ENCODE measurements at regions not wholly inside any gene's neighbourhood (a gene's known extent, or its start where the extent isn't known, plus 50 kb on each side); places are given as distances from the start of the nearest gene placed in this dataset.
"Not testable (repeated sequence)": the region's sequence is repeated elsewhere in the genome, so short reads cannot be mapped to it uniquely, and the experiment has no call there.

- no peak for DNase-seq (ENCODE audit: missing footprints)
- intact Hi-C loops (cut with DNase I), result no loop called here
- ATAC-seq, result no peak
Observed at GRCh38 chr15:54803134-54803808, 393.5 kb downstream of the RSL24D1 start.

GRCh38 chr15:54792526-54792925, 404.2 kb downstream of the RSL24D1 start:
- intact Hi-C loops (cut with DNase I), result no loop called here
- DNase-seq (ENCODE audit: missing footprints), result no peak
- no peak for ATAC-seq

- ATAC-seq (no peak), DNase-seq (ENCODE audit: missing footprints) (no peak)
- intact Hi-C loops (cut with DNase I), result no loop called here
Observed at GRCh38 chr15:54790693-54791092, 406.0 kb downstream of the RSL24D1 start.

- no peak for ATAC-seq
- intact Hi-C loops (cut with DNase I), result no loop called here
Observed at GRCh38 chr15:54789376-54789775, 407.4 kb downstream of the RSL24D1 start.

GRCh38 chr15:54781220-54781619, 415.5 kb downstream of the RSL24D1 start:
- ATAC-seq; intact Hi-C loops (cut with DNase I); DNase-seq (ENCODE audit: missing footprints): not testable (repeated sequence)

More at GRCh38 chr15:54789376-54789775, 407.4 kb downstream of the RSL24D1 start:
- no peak for DNase-seq (ENCODE audit: missing footprints)

- DNase-seq (ENCODE audit: missing footprints) (no peak), ATAC-seq (no peak)
- intact Hi-C loops (cut with DNase I), result no loop called here
Observed at GRCh38 chr15:54779271-54779670, 417.5 kb downstream of the RSL24D1 start.

GRCh38 chr15:54776410-54776809, 420.3 kb downstream of the RSL24D1 start:
- intact Hi-C loops (cut with DNase I), result no loop called here
- no peak for DNase-seq (ENCODE audit: missing footprints)
- ATAC-seq, result no peak

- no peak for DNase-seq (ENCODE audit: missing footprints)
- intact Hi-C loops (cut with DNase I), result no loop called here
- no peak for ATAC-seq
Observed at GRCh38 chr15:54772663-54773062, 424.1 kb downstream of the RSL24D1 start.

- ATAC-seq; DNase-seq (ENCODE audit: missing footprints); intact Hi-C loops (cut with DNase I): not testable (repeated sequence)
Observed at GRCh38 chr15:54749461-54749860, 447.3 kb downstream of the RSL24D1 start.

GRCh38 chr15:54722342-54722986, 474.3 kb downstream of the RSL24D1 start:
- DNase-seq (ENCODE audit: missing footprints), result no peak
- no peak for ATAC-seq
- intact Hi-C loops (cut with DNase I), result no loop called here

- ATAC-seq (no peak), DNase-seq (ENCODE audit: missing footprints) (no peak)
- intact Hi-C loops (cut with DNase I), result no loop called here
Observed at GRCh38 chr15:54719325-54719724, 477.4 kb downstream of the RSL24D1 start.

GRCh38 chr15:54707805-54708752, 488.7 kb downstream of the RSL24D1 start:
- no peak for DNase-seq (ENCODE audit: missing footprints)
- intact Hi-C loops (cut with DNase I), result no loop called here
- ATAC-seq, result no peak

- DNase-seq (ENCODE audit: missing footprints), result no peak
- ATAC-seq, result no peak
- intact Hi-C loops (cut with DNase I), result no loop called here
Observed at GRCh38 chr15:54687628-54688027, 509.1 kb downstream of the RSL24D1 start.
